ENCODE measurements at regions not wholly inside any gene's neighbourhood (a gene's known extent, or its start where the extent isn't known, plus 50 kb on each side); places are given as distances from the start of the nearest gene placed in this dataset.

GRCh38 chr2:61736953-61737352, 116.9 kb downstream of the FAM161A start (continued):
- TF ChIP-seq CHD7 (IDR thresholded peaks at IDR 0.05; ENCODE audit: insufficient replicate concordance, low read length), result no peak
- TF ChIP-seq SUZ12 (IDR thresholded peaks at IDR 0.05; ENCODE audit: low read length), result no peak
- TF ChIP-seq GTF2F1 (IDR thresholded peaks at IDR 0.05; ENCODE audit: borderline replicate concordance, low read depth, low read length), result no peak
- no peak for TF ChIP-seq EP300 (IDR thresholded peaks at IDR 0.05; ENCODE audit: borderline replicate concordance in 1 of 2, low read depth in 2 of 2, low read length in 2 of 2)

All from H1 (cell line).